Astrocyte (in vitro differentiated cells and primary cell): ENCODE measurements at regions not wholly inside any gene's neighbourhood (a gene's known extent, or its start where the extent isn't known, plus 50 kb on each side); places are given as distances from the start of the nearest gene placed in this dataset.

Experiments used
- DNase-seq: peaks from one replicate; pipeline ENCODE4 v3.0.0-alpha.2; 2010; ENCODE audit warnings: low read depth
- FAIRE-seq: peaks from 2 replicates; lab custom pipeline; 2011; peaks lifted over from hg19 to GRCh38; lab: Jason Lieb, UNC
- H2AFZ ChIP-seq: 2 replicates; pipeline ENCODE4 v1.6.0; 2012; ENCODE audit warnings: low read depth, low read length, inconsistent platforms
- H3K27ac ChIP-seq: 2 replicates; pipeline ENCODE4 v1.5.1; 2011; ENCODE audit warnings: low read depth, low read length, inconsistent platforms
- H3K27me3 ChIP-seq: 2 replicates; pipeline ENCODE4 v1.6.0; 2011; ENCODE audit warnings: low read length, inconsistent platforms; ENCODE audit not compliant: insufficient read depth
- H3K36me3 ChIP-seq: 2 replicates; pipeline ENCODE4 v1.5.1; 2011; ENCODE audit warnings: low read length, inconsistent platforms; ENCODE audit not compliant: insufficient read depth
- H3K4me1 ChIP-seq: 2 replicates; pipeline ENCODE4 v1.5.1; 2011; ENCODE audit warnings: low read length, inconsistent platforms; ENCODE audit not compliant: insufficient read depth
- H3K4me2 ChIP-seq: 2 replicates; pipeline ENCODE4 v1.6.0; 2012; ENCODE audit warnings: low read length, inconsistent platforms
- H3K4me3 ChIP-seq: 2 replicates; pipeline ENCODE4 v1.5.1; 2011; ENCODE audit warnings: low read depth, mild to moderate bottlenecking, low read length, inconsistent platforms; ENCODE audit not compliant: insufficient read depth
- H3K79me2 ChIP-seq: 2 replicates; pipeline ENCODE4 v1.6.0; 2012; ENCODE audit warnings: mild to moderate bottlenecking, low read length, inconsistent platforms; ENCODE audit not compliant: insufficient read depth
- H3K9ac ChIP-seq: 2 replicates; pipeline ENCODE4 v1.6.0; 2012; ENCODE audit warnings: mild to moderate bottlenecking, low read length, inconsistent platforms
- H3K9me3 ChIP-seq: 2 replicates; pipeline ENCODE4 v1.5.1; 2012; ENCODE audit warnings: low read depth, mild to moderate bottlenecking, low read length, inconsistent platforms; ENCODE audit not compliant: insufficient read depth
- H4K20me1 ChIP-seq: 2 replicates; pipeline ENCODE4 v1.6.0; 2012; ENCODE audit warnings: low read length, inconsistent platforms; ENCODE audit not compliant: insufficient read depth
- H3K27ac Mint-ChIP-seq: one replicate; pipeline ENCODE4 v1.8.0; 2021; ENCODE audit warnings: mild to moderate bottlenecking, mixed read lengths; ENCODE audit not compliant: unreplicated experiment
- H3K27me3 Mint-ChIP-seq: one replicate; pipeline ENCODE4 v1.8.0; 2021; ENCODE audit warnings: low read depth, mixed read lengths; ENCODE audit not compliant: unreplicated experiment
- H3K36me3 Mint-ChIP-seq: one replicate; pipeline ENCODE4 v1.8.0; 2021; ENCODE audit warnings: low read depth, mixed read lengths; ENCODE audit not compliant: unreplicated experiment
- H3K4me1 Mint-ChIP-seq: one replicate; pipeline ENCODE4 v1.8.0; 2021; ENCODE audit warnings: low read depth, mixed read lengths; ENCODE audit not compliant: unreplicated experiment
- H3K4me3 Mint-ChIP-seq: one replicate; pipeline ENCODE4 v1.8.0; 2021; ENCODE audit warnings: mild to moderate bottlenecking, moderate library complexity, mixed read lengths; ENCODE audit not compliant: unreplicated experiment
- H3K9me3 Mint-ChIP-seq: one replicate; pipeline ENCODE4 v1.8.0; 2021; ENCODE audit warnings: mild to moderate bottlenecking, mixed read lengths; ENCODE audit not compliant: unreplicated experiment
- EZH2 ChIP-seq: IDR thresholded peaks from 2 replicates; pipeline ENCODE4 v1.6.1; 2012; ENCODE audit warnings: mild to moderate bottlenecking, low read length, inconsistent platforms; ENCODE audit not compliant: insufficient read depth
- TF ChIP-seq, protein P1 (sequence below): IDR thresholded peaks from 2 replicates; pipeline ENCODE4 v1.5.1; 2011; ENCODE audit warnings: low read depth, mild to moderate bottlenecking, inconsistent platforms, low read length, moderate library complexity; ENCODE audit not compliant: insufficient read depth

DNA sequence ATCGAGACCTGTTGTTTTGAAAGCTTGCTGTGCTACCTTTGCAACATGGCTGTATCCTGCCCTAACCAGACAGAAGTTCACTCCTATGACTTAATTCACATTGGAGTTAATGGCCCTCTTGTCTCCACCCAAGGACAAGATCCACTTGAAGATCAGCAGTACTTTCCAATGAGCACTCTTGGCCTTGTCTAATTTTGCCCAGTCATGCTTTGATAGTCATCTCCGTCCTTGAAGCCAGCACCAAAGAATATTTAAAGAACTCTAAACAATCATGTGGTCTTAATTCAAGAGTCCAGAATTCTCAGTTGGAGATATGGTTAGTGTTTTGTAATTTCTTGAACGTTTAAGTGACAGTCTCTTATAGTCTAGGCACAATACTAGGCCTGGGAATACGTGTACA is 775.6 kb upstream of the EEF2KMT start:
- no peak overlapping the region for H3K27ac Mint-ChIP-seq
- Histone ChIP-seq H3K9ac (no peak overlapping the region), H3K9me3 (no peaks in the 10 kb centered on the region), H2AFZ (no peak overlapping the region), H3K27ac (no peak overlapping the region), H3K4me2 (no peak overlapping the region), H3K27me3 (no peaks in the 10 kb centered on the region), H4K20me1 (no peaks in the 10 kb centered on the region), H3K36me3 (no peaks in the 10 kb centered on the region), H3K4me3 (no peak overlapping the region), H3K79me2 (no peaks in the 10 kb centered on the region), H3K4me1 (peaks cover 12% of the 10 kb centered on the region)
- FAIRE-seq (no peak), DNase-seq (no peak)
- H3K36me3 Mint-ChIP-seq, result no peaks in the 10 kb centered on the region
- H3K4me3 Mint-ChIP-seq, result no peak overlapping the region
- TF ChIP-seq EZH2, result no peak
- TF ChIP-seq, protein P1, sequence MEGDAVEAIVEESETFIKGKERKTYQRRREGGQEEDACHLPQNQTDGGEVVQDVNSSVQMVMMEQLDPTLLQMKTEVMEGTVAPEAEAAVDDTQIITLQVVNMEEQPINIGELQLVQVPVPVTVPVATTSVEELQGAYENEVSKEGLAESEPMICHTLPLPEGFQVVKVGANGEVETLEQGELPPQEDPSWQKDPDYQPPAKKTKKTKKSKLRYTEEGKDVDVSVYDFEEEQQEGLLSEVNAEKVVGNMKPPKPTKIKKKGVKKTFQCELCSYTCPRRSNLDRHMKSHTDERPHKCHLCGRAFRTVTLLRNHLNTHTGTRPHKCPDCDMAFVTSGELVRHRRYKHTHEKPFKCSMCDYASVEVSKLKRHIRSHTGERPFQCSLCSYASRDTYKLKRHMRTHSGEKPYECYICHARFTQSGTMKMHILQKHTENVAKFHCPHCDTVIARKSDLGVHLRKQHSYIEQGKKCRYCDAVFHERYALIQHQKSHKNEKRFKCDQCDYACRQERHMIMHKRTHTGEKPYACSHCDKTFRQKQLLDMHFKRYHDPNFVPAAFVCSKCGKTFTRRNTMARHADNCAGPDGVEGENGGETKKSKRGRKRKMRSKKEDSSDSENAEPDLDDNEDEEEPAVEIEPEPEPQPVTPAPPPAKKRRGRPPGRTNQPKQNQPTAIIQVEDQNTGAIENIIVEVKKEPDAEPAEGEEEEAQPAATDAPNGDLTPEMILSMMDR, result no peak
- H3K4me1 Mint-ChIP-seq, result peaks cover 14% of the 10 kb centered on the region
- no peaks in the 10 kb centered on the region for H3K9me3 Mint-ChIP-seq
- peaks cover 14% of the 10 kb centered on the region for H3K27me3 Mint-ChIP-seq

DNA sequence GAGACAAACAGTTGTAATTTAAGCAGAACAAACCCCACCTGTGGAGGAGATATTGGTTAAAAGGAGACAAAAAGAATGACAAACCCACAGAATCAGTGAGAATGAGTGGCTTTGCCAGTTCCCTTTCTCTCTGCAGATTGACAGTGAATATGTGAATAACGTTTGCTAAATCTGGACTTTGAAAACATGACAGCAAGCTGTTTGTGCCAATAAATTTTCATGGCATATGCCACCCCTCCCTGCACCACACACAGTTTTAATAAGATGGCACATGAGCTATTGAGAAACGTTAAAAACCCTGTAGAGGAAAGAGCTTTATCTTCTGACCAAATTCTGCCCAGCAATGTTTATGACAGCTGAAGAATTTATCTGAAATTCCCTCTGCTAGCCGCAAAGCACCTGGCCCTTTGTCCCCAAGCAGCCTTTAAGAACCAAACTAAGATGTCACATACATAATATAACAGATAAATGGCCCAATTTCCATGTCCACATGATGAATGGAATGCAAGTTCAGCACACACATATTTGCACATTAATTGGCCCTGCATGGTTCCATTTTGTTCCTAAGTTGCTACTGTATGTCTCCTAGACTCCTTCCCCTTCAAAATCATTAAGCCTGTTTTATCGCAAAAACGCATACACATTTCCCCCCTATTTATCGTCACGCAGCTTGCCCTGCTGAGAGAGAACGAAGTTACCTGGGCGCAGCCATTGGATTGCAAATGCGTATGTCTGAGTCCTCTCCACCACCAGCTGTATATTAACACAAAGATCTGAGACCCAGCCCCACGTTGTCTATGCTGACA is 773.5 kb upstream of the EEF2KMT start:
- Histone ChIP-seq H3K4me1 (peaks cover 7% of the 10 kb centered on the region), H3K4me3 (no peak overlapping the region), H3K79me2 (no peaks in the 10 kb centered on the region), H3K27me3 (no peaks in the 10 kb centered on the region), H3K27ac (no peak overlapping the region), H3K4me2 (no peak overlapping the region), H3K9ac (no peak overlapping the region), H2AFZ (no peak overlapping the region), H3K36me3 (no peaks in the 10 kb centered on the region), H4K20me1 (no peaks in the 10 kb centered on the region), H3K9me3 (no peaks in the 10 kb centered on the region)
- peaks cover 15% of the 10 kb centered on the region for H3K27me3 Mint-ChIP-seq
- no peaks in the 10 kb centered on the region for H3K9me3 Mint-ChIP-seq
- DNase-seq (no peak), FAIRE-seq (no peak)
- no peaks in the 10 kb centered on the region for H3K36me3 Mint-ChIP-seq
- no peak for TF ChIP-seq EZH2
- no peak overlapping the region for H3K4me3 Mint-ChIP-seq
- H3K27ac Mint-ChIP-seq, result no peak overlapping the region
- peaks cover 5% of the 10 kb centered on the region for H3K4me1 Mint-ChIP-seq

DNA sequence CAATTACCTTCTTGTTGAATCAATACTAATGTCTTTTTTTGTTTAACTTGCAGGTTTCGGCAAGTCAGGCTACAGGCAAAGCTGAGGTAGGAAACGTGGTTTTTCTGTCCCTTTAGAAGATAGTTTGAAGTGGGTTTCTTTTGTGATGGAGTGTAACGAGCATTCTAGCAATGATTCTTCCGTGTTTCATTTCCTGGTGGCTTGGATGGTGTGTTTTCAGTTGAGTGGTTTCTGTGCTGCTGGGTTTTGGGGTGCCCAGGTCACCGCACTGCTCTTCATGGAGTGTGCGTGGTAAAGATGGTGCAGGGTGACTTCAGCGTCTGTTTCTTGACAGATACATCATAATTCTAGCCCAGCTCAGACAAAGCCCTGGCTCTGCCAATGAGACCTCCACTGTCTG is 769.7 kb upstream of the EEF2KMT start:
- H2AFZ ChIP-seq, result no peak overlapping the region
- H3K27ac ChIP-seq, result no peak overlapping the region
- Mint-ChIP-seq H3K27me3 (peaks cover 17% of the 10 kb centered on the region), H3K27ac (no peak overlapping the region), H3K4me3 (no peak overlapping the region), H3K4me1 (no peaks in the 10 kb centered on the region), H3K9me3 (no peaks in the 10 kb centered on the region), H3K36me3 (no peaks in the 10 kb centered on the region)
- DNase-seq (no peak), FAIRE-seq (no peak)
- no peaks in the 10 kb centered on the region for H3K36me3 ChIP-seq
- H3K4me1 ChIP-seq, result peaks cover 3% of the 10 kb centered on the region
- H3K4me2 ChIP-seq, result no peak overlapping the region
- H3K9me3 ChIP-seq, result no peaks in the 10 kb centered on the region
- TF ChIP-seq EZH2, result no peak
- TF ChIP-seq, protein P1, result no peak
- H3K79me2 ChIP-seq, result no peaks in the 10 kb centered on the region
- H4K20me1 ChIP-seq, result no peaks in the 10 kb centered on the region
- no peak overlapping the region for H3K4me3 ChIP-seq
- no peaks in the 10 kb centered on the region for H3K27me3 ChIP-seq
- H3K9ac ChIP-seq, result no peak overlapping the region
